Transverse colon (tissue), 3 donors: ENCODE measurements at regions not wholly inside any gene's neighbourhood (a gene's known extent, or its start where the extent isn't known, plus 50 kb on each side); places are given as distances from the start of the nearest gene placed in this dataset.

Experiments used
- CTCF ChIP-seq, 5 experiments: fragments of 200-600 bp in 3 of 5; fragments of 450-650 bp in 2 of 5; sonication (generic) in 3 of 5; IDR thresholded peaks; 1 replicate in 2 of 5; 2 replicates in 3 of 5; pipeline ENCODE4 v1.5.1; 2016 to 2017; ENCODE audit warnings: antibody characterized with exemption in 5 of 5, inconsistent platforms in 3 of 5, mild to moderate bottlenecking in 2 of 5, moderate library complexity in 1 of 5
- POLR2A ChIP-seq: fragments of 450-650 bp; IDR thresholded peaks from one replicate; pipeline ENCODE4 v1.6.1; 2016; ENCODE audit warnings: antibody characterized with exemption, mild to moderate bottlenecking, moderate library complexity

DNA sequence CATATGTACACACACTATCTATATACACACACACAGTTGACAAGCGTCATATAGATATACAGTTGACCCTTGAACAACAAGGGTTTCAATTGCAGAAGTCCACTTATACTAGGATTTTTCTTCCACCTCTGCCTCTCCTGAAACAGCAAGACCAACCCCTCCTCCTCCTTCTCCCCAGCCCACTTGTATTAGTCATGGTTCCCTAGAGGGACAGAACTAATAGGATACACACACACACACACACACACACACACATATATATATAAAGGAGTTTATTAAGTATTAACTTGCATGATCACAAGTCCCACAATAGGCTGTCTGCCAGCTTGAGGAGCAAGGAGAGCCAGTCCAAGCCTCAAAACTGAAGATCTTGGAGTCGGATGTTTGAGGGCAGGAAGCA is 92.9 kb downstream of the DHCR7 start:
- no peak for TF ChIP-seq CTCF (IDR thresholded peaks at IDR 0.05)
- no peak for TF ChIP-seq POLR2A
